HG03571 (cell line): ENCODE measurements at regions not wholly inside any gene's neighbourhood (a gene's known extent, or its start where the extent isn't known, plus 50 kb on each side); places are given as distances from the start of the nearest gene placed in this dataset.

Source experiments
- ATAC-seq: cut with Tn5 transposase; IDR thresholded peaks from one replicate; pipeline ENCODE4 v1.9.1; 2021; ENCODE audit not compliant: unreplicated experiment

GRCh38 chr12:85669911-85670310 is 166.3 kb downstream of the RASSF9 start:
- ATAC-seq, result no peak

- ATAC-seq, result no peak
These were observed 163.8 kb downstream of the RASSF9 start for GRCh38 chr12:85672436-85672835.

DNA sequence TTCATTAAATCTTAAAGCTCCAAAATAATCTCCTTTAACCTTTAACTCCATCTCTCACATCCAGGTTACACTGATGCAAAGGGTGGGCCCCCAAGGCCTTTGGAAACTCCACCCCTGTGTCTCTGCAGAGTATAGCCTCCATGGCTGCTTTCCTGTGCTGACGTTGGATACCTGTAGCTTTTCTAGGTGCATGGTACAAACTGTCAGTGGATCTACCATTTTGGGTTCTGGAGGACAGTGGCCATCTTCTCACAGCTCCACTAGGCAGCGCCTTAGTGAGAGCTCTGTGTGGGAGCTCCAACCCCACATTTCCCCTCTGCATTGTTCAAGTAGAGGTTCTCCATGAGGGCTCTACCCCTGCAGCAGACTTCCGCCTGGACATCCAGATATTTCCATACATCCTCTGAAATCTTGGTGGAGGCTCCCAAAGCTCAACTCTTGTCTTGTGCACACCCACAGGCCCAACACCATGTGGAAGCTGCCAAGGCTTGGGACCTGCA is 162.2 kb downstream of the RASSF9 start:
- ATAC-seq, result no peak

GRCh38 chr12:85676816-85677749 is 159.1 kb downstream of the RASSF9 start:
- ATAC-seq, result no peak

DNA sequence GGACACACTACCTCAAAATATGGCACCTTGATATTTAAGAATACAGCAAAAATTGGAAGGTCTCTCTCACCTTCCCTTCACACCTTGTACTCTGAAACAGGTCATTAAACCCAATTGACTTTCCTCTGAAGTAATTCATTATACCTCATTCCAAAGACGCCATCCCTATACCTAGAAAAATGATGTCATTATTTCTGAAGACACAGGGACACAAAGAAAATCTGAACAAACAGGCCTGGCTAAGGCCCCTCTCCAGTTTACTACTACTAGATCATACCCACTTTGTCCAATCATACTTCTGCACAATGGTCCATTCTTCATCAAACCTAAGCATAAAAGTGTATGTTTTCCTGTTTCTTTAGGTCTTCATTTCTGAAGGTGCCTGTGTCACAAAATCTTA is 156.9 kb downstream of the RASSF9 start:
- ATAC-seq, result no peak

DNA sequence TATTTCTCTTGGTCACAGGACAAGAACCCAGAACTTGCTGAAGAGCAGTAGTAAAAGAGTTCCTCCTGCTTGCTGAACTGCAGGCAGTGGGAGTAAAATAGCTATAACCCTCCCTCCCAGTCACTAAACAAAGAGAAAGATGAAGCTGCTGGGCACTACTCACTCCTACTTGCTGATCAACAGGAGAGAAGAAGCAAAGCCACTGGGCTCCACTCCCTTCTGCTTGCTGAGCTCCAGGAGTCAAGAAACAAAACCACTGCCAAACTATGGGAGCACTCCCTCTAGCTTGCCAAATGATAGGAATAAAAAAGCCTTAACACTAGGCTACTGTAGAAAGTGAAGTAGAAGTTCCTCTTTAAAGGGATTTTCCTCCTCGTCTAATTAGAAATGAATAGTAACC is 155.3 kb downstream of the RASSF9 start:
- ATAC-seq, result no peak

DNA sequence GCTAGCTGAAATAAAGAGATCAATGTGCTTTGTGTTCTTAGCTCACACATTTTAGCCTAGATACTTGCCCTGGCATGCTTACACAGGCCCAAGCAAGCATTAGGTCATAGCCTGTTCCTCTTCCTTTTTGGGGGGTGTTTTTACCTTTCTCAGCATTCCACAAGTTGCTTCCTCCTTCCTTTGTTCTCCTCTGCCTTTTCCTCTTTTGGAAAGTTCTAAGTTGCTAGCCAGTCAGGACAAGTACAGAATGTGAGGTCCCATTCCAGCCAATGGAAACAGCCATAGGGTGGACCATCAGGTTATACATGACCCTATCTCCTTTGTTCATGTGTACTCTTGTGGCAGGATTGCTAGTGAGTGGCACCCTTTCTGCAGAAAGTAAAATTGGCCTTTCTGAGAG is 154.9 kb downstream of the RASSF9 start:
- no peak for ATAC-seq

GRCh38 chr12:85683051-85683450 is 153.2 kb downstream of the RASSF9 start:
- ATAC-seq, result no peak

DNA sequence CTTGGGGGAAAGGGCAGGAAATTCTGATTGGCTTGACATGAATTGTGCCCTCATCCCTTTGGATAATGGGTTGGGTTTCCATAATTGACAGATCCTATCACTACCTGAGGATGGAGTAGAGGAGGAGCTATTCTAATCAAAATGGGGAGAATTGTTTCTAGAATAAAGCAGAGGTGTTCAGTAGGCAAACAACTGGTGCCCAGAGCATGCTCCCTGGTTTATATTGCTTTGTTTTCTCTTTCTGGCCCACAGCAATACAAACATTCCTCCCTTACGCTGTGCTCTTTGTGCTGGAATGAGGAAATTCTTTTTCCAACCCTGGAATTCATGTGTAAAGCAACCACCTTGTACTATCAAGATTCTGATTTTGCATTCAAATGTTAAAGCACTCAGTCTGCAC is 147.4 kb downstream of the RASSF9 start:
- ATAC-seq, result no peak

GRCh38 chr12:85690146-85690545 is 146.1 kb downstream of the RASSF9 start:
- no peak for ATAC-seq

GRCh38 chr12:85693093-85693665 is 143.0 kb downstream of the RASSF9 start:
- no peak for ATAC-seq

GRCh38 chr12:85695097-85695715 is 141.0 kb downstream of the RASSF9 start:
- ATAC-seq, result no peak

DNA sequence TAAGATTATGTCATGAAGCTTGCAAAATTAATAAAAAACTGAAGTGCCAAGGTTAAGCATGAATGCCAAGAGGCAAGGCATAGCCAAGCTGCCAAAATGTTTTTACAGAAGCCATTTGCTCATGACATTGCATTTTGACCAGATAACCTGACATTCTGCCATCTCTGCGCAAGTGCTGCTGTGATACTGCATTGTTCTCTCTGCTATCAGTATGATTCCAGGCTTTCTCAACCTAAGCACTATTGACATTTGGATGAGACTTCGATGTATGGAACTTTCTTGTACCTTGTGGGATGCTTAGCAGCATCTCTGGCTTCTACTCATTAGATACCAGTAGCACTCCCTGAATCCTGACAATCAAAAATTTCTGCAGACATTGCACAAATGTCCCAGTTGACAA is 139.2 kb downstream of the RASSF9 start:
- ATAC-seq, result no peak

DNA sequence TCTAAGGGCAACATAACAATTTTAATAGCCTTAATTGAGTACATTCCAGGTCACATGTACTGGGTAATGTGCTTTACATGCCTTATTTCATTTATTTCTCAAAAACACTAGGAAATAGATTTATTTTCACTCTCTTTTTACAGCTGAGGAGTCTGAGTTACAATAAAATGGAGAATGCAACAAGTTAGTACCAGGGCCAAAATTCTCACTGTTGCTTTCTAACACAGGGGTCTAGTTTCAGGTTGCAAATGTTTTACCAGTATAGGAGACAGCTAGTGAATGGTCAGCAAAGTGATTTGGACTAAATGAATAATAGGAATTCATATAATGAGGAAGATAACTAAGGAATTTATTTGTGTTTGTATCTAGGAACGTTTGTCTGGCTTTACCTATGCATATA is 137.3 kb downstream of the RASSF9 start:
- no peak for ATAC-seq

DNA sequence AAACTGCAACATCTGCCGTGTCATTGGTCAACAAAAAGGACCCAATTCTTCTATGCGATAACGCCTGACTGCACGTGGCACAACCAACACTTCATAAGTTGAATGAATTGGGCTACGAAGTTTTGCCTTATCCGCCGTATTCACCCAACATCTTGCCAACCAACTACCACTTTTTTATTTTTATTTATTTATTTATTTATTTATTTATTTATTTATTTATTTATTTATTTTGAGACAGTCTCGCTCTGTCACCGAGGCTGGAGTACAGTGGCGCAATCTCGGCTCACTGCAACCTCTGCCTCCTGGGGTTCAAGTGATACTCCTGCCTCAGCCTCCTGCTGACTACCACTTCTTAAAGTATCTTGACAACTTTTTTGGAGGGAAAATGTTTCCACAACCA is 127.4 kb downstream of the RASSF9 start:
- ATAC-seq, result no peak

DNA sequence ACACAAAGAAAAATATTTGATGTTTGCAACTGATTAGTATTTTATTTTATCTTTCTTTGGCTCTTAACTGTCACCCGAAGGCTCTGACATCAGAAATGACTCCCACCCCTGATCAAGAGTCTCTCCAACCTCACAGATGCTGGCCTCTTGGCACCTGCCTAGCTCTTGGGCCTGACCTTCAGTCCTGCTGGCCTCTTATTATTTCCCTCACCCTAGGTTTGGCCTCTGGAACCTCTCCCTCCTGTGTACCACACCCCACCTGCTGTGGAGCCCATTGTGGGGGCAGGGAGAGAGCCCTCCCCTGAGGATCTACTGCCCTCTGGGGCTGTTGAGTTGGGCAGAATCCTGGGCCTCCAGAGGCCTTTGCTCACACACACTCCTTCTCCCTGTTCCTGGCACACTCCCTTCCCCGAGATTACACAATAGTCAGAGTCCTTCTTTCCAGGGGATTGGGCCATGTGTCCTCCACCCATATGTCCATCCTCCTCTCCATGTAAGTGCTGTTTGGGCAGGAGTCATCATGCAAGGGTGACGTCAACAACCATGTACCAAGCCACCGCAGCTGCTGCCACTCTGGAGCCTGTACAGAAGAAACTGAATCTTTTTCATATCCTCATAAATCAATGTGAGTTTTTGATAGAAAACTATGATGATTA is 124.3 kb downstream of the RASSF9 start:
- no peak for ATAC-seq

DNA sequence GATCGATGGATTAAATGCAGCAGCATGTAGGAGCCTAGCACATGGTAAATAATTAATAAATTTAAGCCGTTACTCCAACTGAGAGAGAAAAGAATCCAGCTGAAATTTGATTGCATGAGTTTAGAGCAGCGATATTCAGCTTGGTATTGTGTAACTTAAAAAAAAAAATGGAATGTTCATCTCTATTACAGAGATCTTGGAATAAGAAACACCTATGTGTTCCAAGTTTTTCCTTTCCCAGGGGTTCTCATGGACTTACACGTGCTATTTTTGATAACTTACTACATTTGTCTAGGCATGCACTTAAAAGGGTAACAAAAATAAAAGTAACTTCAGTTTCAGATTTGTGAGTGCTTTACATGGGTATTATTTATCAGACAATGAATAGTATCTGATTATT is 122.8 kb downstream of the RASSF9 start:
- no peak for ATAC-seq

DNA sequence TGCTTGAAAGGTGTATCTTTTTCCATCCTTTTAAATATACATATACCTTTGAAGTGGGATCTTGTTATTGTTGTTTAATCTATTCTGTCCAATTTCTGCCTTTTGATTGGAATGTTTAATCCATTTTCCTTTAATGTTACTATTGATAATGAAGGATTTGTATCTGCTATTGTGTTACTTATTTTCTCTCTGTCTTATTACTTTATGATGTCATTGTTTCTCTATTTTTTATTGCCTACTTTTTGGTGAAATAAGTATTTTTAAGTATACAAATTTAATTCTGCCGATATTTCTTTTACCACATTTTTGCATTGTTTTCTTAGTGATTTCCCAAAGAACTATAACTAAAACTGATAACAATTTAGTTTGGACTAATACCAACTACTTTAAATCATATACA is 121.8 kb downstream of the RASSF9 start:
- no peak for ATAC-seq

DNA sequence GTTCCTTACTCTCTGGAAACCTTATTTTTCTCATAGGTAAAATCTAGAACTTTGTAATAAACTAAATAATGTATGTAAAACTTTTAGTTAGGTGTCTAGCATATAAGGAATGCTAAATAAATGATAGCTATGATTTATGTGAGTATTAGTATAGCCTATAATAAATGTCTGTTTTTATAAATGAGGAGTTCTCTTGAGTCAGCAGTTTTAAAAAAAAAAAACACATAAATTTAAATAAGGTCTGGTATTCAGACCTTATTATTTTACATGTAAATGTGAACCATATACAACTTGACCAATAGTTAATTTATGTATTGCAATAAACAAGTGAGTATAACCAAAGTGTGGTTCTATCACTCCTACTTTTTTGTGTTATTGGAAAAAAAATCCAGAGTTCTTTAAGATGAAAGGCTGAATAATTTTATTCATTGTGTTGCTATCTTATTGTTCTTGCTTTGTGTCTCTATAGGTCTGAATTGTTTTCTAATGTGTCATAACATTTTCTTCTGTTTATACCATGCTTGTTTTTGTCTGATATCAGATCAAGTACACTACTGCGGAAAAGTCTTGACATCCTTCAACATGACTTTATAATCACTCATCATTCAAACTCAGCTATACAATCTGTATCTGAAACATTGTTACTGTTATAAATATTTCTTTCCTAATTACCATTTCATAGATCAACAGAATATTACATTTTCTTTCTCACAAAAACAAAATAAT is 115.7 kb downstream of the RASSF9 start:
- no peak for ATAC-seq

DNA sequence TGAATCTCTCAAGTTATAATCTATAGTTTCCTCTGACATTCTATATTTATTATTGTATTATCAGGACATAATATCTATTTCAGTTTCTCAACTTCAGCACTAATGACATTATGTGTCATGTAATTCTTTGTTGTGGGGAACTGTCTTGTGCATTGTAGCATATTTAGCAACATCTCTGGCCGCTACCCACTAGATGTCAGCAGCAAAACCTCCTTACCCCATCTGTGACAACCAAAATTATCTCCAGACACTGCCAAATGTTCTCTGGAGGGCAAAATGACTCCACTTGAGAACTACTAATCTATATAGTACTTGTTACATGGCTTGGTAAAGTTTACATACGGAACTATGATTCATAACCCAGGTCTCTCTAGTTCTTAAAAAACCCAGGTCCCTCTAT is 110.2 kb downstream of the RASSF9 start:
- ATAC-seq, result no peak
